ENCODE measurements at regions not wholly inside any gene's neighbourhood (a gene's known extent, or its start where the extent isn't known, plus 50 kb on each side); places are given as distances from the start of the nearest gene placed in this dataset.

GRCh38 chr2:125642032-125642431 is 1013.9 kb upstream of the GYPC start:
- ChIA-PET RAD21 (ENCODE audit: unreplicated experiment) (no interaction called here), SMC1A (ENCODE audit: uncharacterized antibody, unreplicated experiment) (interaction anchor here (1.0 to 1.6 kb wide), 3 partner anchors 9 to 12 kb away, joined by 3 to 4 read pairs (median 3); no protein-coding TSS in a partner anchor), CTCF (no interaction called here), POLR2A (interaction anchor here (0.5 kb wide), 1 partner anchor 239 kb away, joined by 9 read pairs; no protein-coding TSS in a partner anchor)
- no peak overlapping the region for H3K4me3 ChIP-seq
- TF ChIP-seq HDAC2 (IDR thresholded peaks at IDR 0.05) (no peak), NBN (IDR thresholded peaks at IDR 0.05) (no peak), MLLT1 (IDR thresholded peaks at IDR 0.05) (no peak), MYC (IDR thresholded peaks at IDR 0.05; ENCODE audit: insufficient read depth, insufficient read length, insufficient replicate concordance, low read length, severe bottlenecking) (no peak), STAT3 (IDR thresholded peaks at IDR 0.05; ENCODE audit: low read depth, low read length) (no peak), PAX5 (IDR thresholded peaks at IDR 0.05; ENCODE audit: borderline replicate concordance, low read depth, low read length) (no peak), MTA3 (IDR thresholded peaks at IDR 0.05; ENCODE audit: borderline replicate concordance, low read length) (no peak)
- peaks cover 4% of the 10 kb centered on the region for H3K4me1 ChIP-seq (ENCODE audit: control insufficient read depth, insufficient read depth, low read length)
- intact Hi-C loops (cut with micrococcal nuclease; ENCODE audit: unreplicated experiment) = no loop called here
- no TSS peak for BruUV-seq (replicated peaks)
- H3K27ac ChIP-seq (ENCODE audit: control insufficient read depth, insufficient read depth) = no peak overlapping the region
- no peaks in the 10 kb centered on the region for H4K20me1 ChIP-seq (ENCODE audit: control insufficient read depth, insufficient read depth)
- 22% methylated on average over 2 of the region's 2 CpGs for WGBS (ENCODE audit: insufficient coverage, insufficient replicate concordance, low lambda C conversion rate, missing lambda C conversion rate)
- H3K9me3 ChIP-seq (replicated peaks; ENCODE audit: control insufficient read depth, insufficient read depth, low read length) = no peaks in the 10 kb centered on the region
- no peak for DNase-seq (ENCODE audit: low read depth, low spot score)
- in situ Hi-C loops (cut with MboI) = no loop called here
- H2AFZ ChIP-seq (ENCODE audit: control insufficient read depth, low read depth, low read length) = no peak overlapping the region
- H3K79me2 ChIP-seq (ENCODE audit: control insufficient read depth, insufficient read depth, low read length) = no peaks in the 10 kb centered on the region
- H3K36me3 ChIP-seq (ENCODE audit: control insufficient read depth in 2 of 2, insufficient read depth in 2 of 2, low read length in 1 of 2) = no peaks in the 10 kb centered on the region
- no peak for FAIRE-seq
- H3K4me2 ChIP-seq (ENCODE audit: control insufficient read depth, insufficient read depth) = no peak overlapping the region
- no peak for ATAC-seq
- no peaks in the 10 kb centered on the region for H3K27me3 ChIP-seq (replicated peaks in 1 of 2; ENCODE audit: control insufficient read depth in 2 of 2, insufficient read depth in 2 of 2, low read length in 1 of 2)
- H3K9ac ChIP-seq (ENCODE audit: control insufficient read depth, insufficient read depth, low read length) = no peak overlapping the region

- ATAC-seq = peak; percentile 70
- Histone ChIP-seq H3K9ac (ENCODE audit: control insufficient read depth, insufficient read depth, low read length) (no peak overlapping the region; the same call in 1 of the 2 replicates), H3K36me3 (ENCODE audit: control insufficient read depth in 2 of 2, insufficient read depth in 2 of 2, low read length in 1 of 2) (no peaks in the 10 kb centered on the region), H3K4me1 (ENCODE audit: control insufficient read depth, insufficient read depth, low read length) (peaks cover 4% of the 10 kb centered on the region), H3K27me3 (replicated peaks in 1 of 2; ENCODE audit: control insufficient read depth in 2 of 2, insufficient read depth in 2 of 2, low read length in 1 of 2) (no peaks in the 10 kb centered on the region), H2AFZ (ENCODE audit: control insufficient read depth, low read depth, low read length) (no peak overlapping the region), H3K4me2 (ENCODE audit: control insufficient read depth, insufficient read depth) (peak overlapping the region; percentile 86), H4K20me1 (ENCODE audit: control insufficient read depth, insufficient read depth) (no peaks in the 10 kb centered on the region), H3K4me3 (0 out of 2 replicates have a peak overlapping the region, but pooled peaks have one; percentile 19), H3K79me2 (ENCODE audit: control insufficient read depth, insufficient read depth, low read length) (no peaks in the 10 kb centered on the region), H3K27ac (ENCODE audit: control insufficient read depth, insufficient read depth) (peak overlapping the region; percentile 69), H3K9me3 (replicated peaks; ENCODE audit: control insufficient read depth, insufficient read depth, low read length) (no peaks in the 10 kb centered on the region)
- CTCF ChIA-PET = no interaction called here
- RAD21 ChIA-PET (ENCODE audit: unreplicated experiment) = interaction anchor here (1.3 kb wide), 1 partner anchor 88 kb away, joined by 3 read pairs; no protein-coding TSS in a partner anchor
- BruUV-seq (replicated peaks) = no TSS peak
- intact Hi-C loops (cut with micrococcal nuclease; ENCODE audit: unreplicated experiment) = no loop called here
- WGBS (ENCODE audit: insufficient coverage, insufficient replicate concordance, low lambda C conversion rate, missing lambda C conversion rate) = 0% methylated on average over 2 of the region's 2 CpGs
- DNase-seq (ENCODE audit: low read depth, low spot score) = peak; percentile 8
- in situ Hi-C loops (cut with MboI) = no loop called here
- SMC1A ChIA-PET (ENCODE audit: uncharacterized antibody, unreplicated experiment) = interaction anchor here (1.0 to 1.1 kb wide), 2 partner anchors 8 to 10 kb away, joined by 3 read pairs; no protein-coding TSS in a partner anchor
- FAIRE-seq = no peak
- POLR2A ChIA-PET = no interaction called here
- no peak for TF ChIP-seq ZNF217 (IDR thresholded peaks at IDR 0.05)
- no peak for TF ChIP-seq E4F1 (IDR thresholded peaks at IDR 0.05; ENCODE audit: borderline replicate concordance, partially characterized antibody)
- TF ChIP-seq RFX5 (IDR thresholded peaks at IDR 0.05; ENCODE audit: low read depth, low read length) = no peak
- TF ChIP-seq ZBTB33 (IDR thresholded peaks at IDR 0.05) = no peak
- no peak for TF ChIP-seq KAT2A (conservative IDR thresholded peaks at IDR 0.05; ENCODE audit: control insufficient read depth, low read depth, low read length)
- no peak for TF ChIP-seq ETV6 (conservative IDR thresholded peaks at IDR 0.05 in 1 of 2, IDR thresholded peaks at IDR 0.05 in 1 of 2; ENCODE audit: borderline replicate concordance in 1 of 2, low read depth in 1 of 2)
These were observed 1012.8 kb upstream of the GYPC start for GRCh38 chr2:125643128-125643527.

Measured in GM12878 (cell line).